A549 (cell line): ENCODE measurements at regions not wholly inside any gene's neighbourhood (a gene's known extent, or its start where the extent isn't known, plus 50 kb on each side); places are given as distances from the start of the nearest gene placed in this dataset.
A peak's percentile ranks its signal among the peaks of the same experiment; 100 is the strongest.

Experiments
- ATAC-seq, 2 experiments: fragments of 200-7000 bp in 1 of 2; fragments of >200 bp in 1 of 2; cut with Nextera tagmentation in 1 of 2; cut with Tn5 transposase in 1 of 2; 3 replicates each; pipeline versions ENCODE4 v1.8.0 to v1.9.1; 2018 to 2020; ENCODE audit warnings: mild to moderate bottlenecking in 1 of 2, moderate library complexity in 1 of 2
- CTCF ChIA-PET: fragments of 300-600 bp; sonication (Branson Sonifier 250); formaldehyde crosslinking; extraction: SDS; loops from one replicate; lab custom pipeline; 2021; ENCODE audit warnings: antibody characterized with exemption, inconsistent platforms; lab: Yijun Ruan, JAX
- POLR2A ChIA-PET: fragments of 350-600 bp; formaldehyde crosslinking; extraction: SDS; loops from one replicate; lab custom pipeline; 2021; ENCODE audit warnings: antibody characterized with exemption, inconsistent platforms; lab: Yijun Ruan, JAX
- DNase-seq, 2 experiments: peaks; one replicate each; pipeline versions ENCODE4 v3.0.0 to v3.0.0-alpha.2; 2011 to 2016; ENCODE audit warnings: low read depth in 1 of 2, low spot score in 1 of 2
- FAIRE-seq: peaks from 2 replicates; lab custom pipeline; 2011; peaks lifted over from hg19 to GRCh38; lab: Jason Lieb, UNC
- H3K27ac ChIP-seq, 2 experiments: fragments of >200 bp; sonication (Bioruptor Twin); formaldehyde crosslinking; 3 replicates each; pipeline ENCODE4 v1.5.1; 2016 to 2017
- H3K4me1 ChIP-seq: fragments of >200 bp; sonication (Bioruptor Twin); formaldehyde crosslinking; 3 replicates; pipeline ENCODE4 v1.6.1; 2016
- H3K4me2 ChIP-seq: fragments of >200 bp; sonication (Bioruptor Twin); formaldehyde crosslinking; 3 replicates; pipeline ENCODE4 v1.6.1; 2016
- H3K4me3 ChIP-seq: fragments of >200 bp; sonication (Bioruptor Twin); formaldehyde crosslinking; 3 replicates; pipeline ENCODE4 v1.5.1; 2016
- H3K9me3 ChIP-seq: fragments of >200 bp; sonication (Bioruptor Twin); formaldehyde crosslinking; 3 replicates; pipeline ENCODE4 v1.6.1; 2016
- BHLHE40 ChIP-seq: IDR thresholded peaks from 2 replicates; pipeline ENCODE4 v1.6.1; 2012; ENCODE audit warnings: low read depth, low read length, inconsistent platforms
- EHMT2 ChIP-seq: fragments of 200-600 bp; sonication (generic); IDR thresholded peaks from 2 replicates; pipeline ENCODE4 v1.6.1; 2016; ENCODE audit warnings: antibody characterized with exemption, low read depth, mild to moderate bottlenecking, moderate library complexity
- EP300 ChIP-seq, 2 experiments: fragments of >200 bp; sonication (Bioruptor Twin); formaldehyde crosslinking; IDR thresholded peaks; 2 replicates in 1 of 2; 3 replicates in 1 of 2; pipeline ENCODE4 v1.6.1; 2016 to 2017
- FOSB ChIP-seq: fragments of 250-450 bp; sonication (Bioruptor Pico); IDR thresholded peaks from 2 replicates; pipeline ENCODE4 v1.5.0; 2020; ENCODE audit warnings: mild to moderate bottlenecking, moderate library complexity
- FOSL2 ChIP-seq, 2 experiments: fragments of 450-650 bp in 1 of 2; fragments of >200 bp in 1 of 2; sonication (Bioruptor Twin) in 1 of 2; formaldehyde crosslinking; IDR thresholded peaks; 2 replicates each; pipeline versions ENCODE4 v1.5.0 to v1.6.1; 2016 to 2020; ENCODE audit warnings: mild to moderate bottlenecking in 1 of 2, moderate library complexity in 1 of 2
- HDAC2 ChIP-seq: fragments of 200-600 bp; sonication (generic); IDR thresholded peaks from 2 replicates; pipeline ENCODE4 v1.6.1; 2016
- HEYL ChIP-seq: fragments of 250-450 bp; sonication (Bioruptor Pico); IDR thresholded peaks from 2 replicates; pipeline ENCODE4 v1.8.0; 2021; ENCODE audit warnings: mild to moderate bottlenecking, moderate library complexity
- JUN ChIP-seq, 2 experiments: fragments of >200 bp; sonication (Bioruptor Twin); formaldehyde crosslinking; IDR thresholded peaks; 2 replicates in 1 of 2; 3 replicates in 1 of 2; pipeline ENCODE4 v1.6.1; 2016 to 2017
- JUNB ChIP-seq: fragments of >200 bp; sonication (Bioruptor Twin); formaldehyde crosslinking; IDR thresholded peaks from 2 replicates; pipeline ENCODE4 v1.6.1; 2016
- KDM1A ChIP-seq: fragments of 200-600 bp; sonication (generic); IDR thresholded peaks from 2 replicates; pipeline ENCODE4 v1.6.1; 2016; ENCODE audit warnings: low read depth, mild to moderate bottlenecking
- KDM5A ChIP-seq: fragments of 200-600 bp; sonication (generic); IDR thresholded peaks from 2 replicates; pipeline ENCODE4 v1.6.1; 2016; ENCODE audit warnings: antibody characterized with exemption, mild to moderate bottlenecking
- MAZ ChIP-seq: fragments of 150-350 bp; IDR thresholded peaks from 2 replicates; pipeline ENCODE4 v1.6.1; 2014; ENCODE audit warnings: antibody characterized with exemption, low read depth, low read length, borderline replicate concordance
- NFE2L2 ChIP-seq: fragments of 150-350 bp; conservative IDR thresholded peaks from 2 replicates; pipeline ENCODE4 v1.6.1; 2014; ENCODE audit warnings: low read length
- NPAS2 ChIP-seq: fragments of 250-450 bp; sonication (Bioruptor Pico); IDR thresholded peaks from 2 replicates; pipeline ENCODE4 v1.8.0; 2022; ENCODE audit warnings: mild to moderate bottlenecking, moderate library complexity, borderline replicate concordance
- NR3C1 ChIP-seq: fragments of >200 bp; sonication (Bioruptor Twin); formaldehyde crosslinking; IDR thresholded peaks from 3 replicates; pipeline ENCODE4 v1.6.1; 2017
- PHF8 ChIP-seq: fragments of 200-600 bp; sonication (generic); IDR thresholded peaks from 2 replicates; pipeline ENCODE4 v1.6.1; 2016; ENCODE audit warnings: low read depth, mild to moderate bottlenecking, antibody characterized with exemption, moderate library complexity, borderline replicate concordance
- POLR2A ChIP-seq: IDR thresholded peaks from 2 replicates; pipeline ENCODE4 v1.6.1; 2012; ENCODE audit warnings: mild to moderate bottlenecking, low read length
- RARB ChIP-seq: fragments of 250-450 bp; sonication (Bioruptor Pico); IDR thresholded peaks from 2 replicates; pipeline ENCODE4 v1.8.0; 2021; ENCODE audit warnings: mild to moderate bottlenecking, moderate library complexity
- RCOR1 ChIP-seq: fragments of 150-350 bp; IDR thresholded peaks from 2 replicates; pipeline ENCODE4 v1.6.1; 2014; ENCODE audit warnings: antibody characterized with exemption, low read length, low read depth
- SMC3 ChIP-seq: fragments of >200 bp; sonication (Bioruptor Twin); formaldehyde crosslinking; IDR thresholded peaks from 3 replicates; pipeline ENCODE4 v1.6.1; 2018; ENCODE audit warnings: inconsistent platforms
- SREBF2 ChIP-seq: fragments of 450-650 bp; IDR thresholded peaks from 2 replicates; pipeline ENCODE4 v1.6.1; 2014; ENCODE audit warnings: mild to moderate bottlenecking, moderate library complexity
- ZC3H11A ChIP-seq: fragments of 450-650 bp; IDR thresholded peaks from 2 replicates; pipeline ENCODE4 v1.6.1; 2014; ENCODE audit warnings: antibody characterized with exemption, mild to moderate bottlenecking
- ZFP36 ChIP-seq: fragments of 450-650 bp; IDR thresholded peaks from 2 replicates; pipeline ENCODE4 v1.6.1; 2014; ENCODE audit warnings: borderline replicate concordance; ENCODE audit not compliant: partially characterized antibody
- WGBS: methylation state at CpG from one replicate; pipeline ENCODE4 v1.1.6; 2017; ENCODE audit errors: missing lambda C conversion rate; 5-methylcytosine and 5-hydroxymethylcytosine counted together
- TF ChIP-seq, protein P1 (sequence below): fragments of 150-350 bp; IDR thresholded peaks from 2 replicates; pipeline ENCODE4 v1.6.1; 2014; ENCODE audit warnings: low read depth, mild to moderate bottlenecking, low read length
- TF ChIP-seq, protein P2 (sequence below): IDR thresholded peaks from 2 replicates; pipeline ENCODE4 v1.6.1; 2012
- TF ChIP-seq, protein P3 (sequence below): fragments of 450-650 bp; IDR thresholded peaks from 2 replicates; pipeline ENCODE4 v1.6.1; 2014; ENCODE audit warnings: antibody characterized with exemption
- TF ChIP-seq, protein P4 (sequence below): IDR thresholded peaks from 2 replicates; pipeline ENCODE4 v1.6.1; 2012

DNA sequence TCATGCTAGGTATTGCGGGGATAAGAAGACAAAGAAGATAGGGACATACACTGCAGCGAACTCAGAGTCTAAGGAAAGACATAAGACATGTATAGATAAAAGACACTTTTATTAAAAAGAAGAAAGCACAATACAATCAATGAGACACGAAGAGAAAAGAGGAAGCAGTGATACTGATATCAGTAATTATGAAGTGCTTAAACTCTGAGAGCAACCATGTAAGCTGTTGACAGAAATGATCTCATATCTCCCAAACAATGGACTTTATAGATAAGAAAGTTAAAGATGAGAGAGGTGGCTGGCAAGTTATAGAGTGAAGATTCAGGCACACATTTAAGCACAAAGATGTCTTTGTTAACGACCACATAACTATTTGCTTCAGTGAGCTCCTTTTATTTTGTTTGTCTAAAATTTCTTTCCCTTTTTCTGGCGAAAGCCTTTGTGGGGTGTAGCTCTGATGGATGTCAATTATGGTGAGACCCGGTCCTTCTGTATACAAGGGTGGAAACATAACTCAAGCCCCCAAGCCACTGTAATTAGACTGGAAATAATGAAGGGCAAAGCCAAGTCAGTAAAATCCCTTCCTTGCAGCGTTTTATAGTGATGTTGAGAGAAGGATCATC lies 818.0 kb upstream of the SLC10A2 start:
- no peak for DNase-seq
- ChIA-PET CTCF (interaction anchor here (0.9 kb wide), 1 partner anchor 687 kb away, joined by 4 read pairs; no protein-coding TSS in a partner anchor), POLR2A (no interaction called here)
- H3K27ac ChIP-seq: no peak overlapping the region
- WGBS: 15% methylated on average over 7 of the region's 7 CpGs
- no peaks in the 10 kb centered on the region for H3K4me1 ChIP-seq
- no peak overlapping the region for H3K4me2 ChIP-seq
- FAIRE-seq: no peak
- TF ChIP-seq HEYL: no peak
- TF ChIP-seq EHMT2: no peak
- TF ChIP-seq EP300 (IDR thresholded peaks at IDR 0.05): no peak
- TF ChIP-seq RARB (CRISPR knock-in tag): no peak
- no peak for TF ChIP-seq NR3C1
- no peak for TF ChIP-seq HDAC2
- no peak for TF ChIP-seq KDM5A
- TF ChIP-seq, protein P1, sequence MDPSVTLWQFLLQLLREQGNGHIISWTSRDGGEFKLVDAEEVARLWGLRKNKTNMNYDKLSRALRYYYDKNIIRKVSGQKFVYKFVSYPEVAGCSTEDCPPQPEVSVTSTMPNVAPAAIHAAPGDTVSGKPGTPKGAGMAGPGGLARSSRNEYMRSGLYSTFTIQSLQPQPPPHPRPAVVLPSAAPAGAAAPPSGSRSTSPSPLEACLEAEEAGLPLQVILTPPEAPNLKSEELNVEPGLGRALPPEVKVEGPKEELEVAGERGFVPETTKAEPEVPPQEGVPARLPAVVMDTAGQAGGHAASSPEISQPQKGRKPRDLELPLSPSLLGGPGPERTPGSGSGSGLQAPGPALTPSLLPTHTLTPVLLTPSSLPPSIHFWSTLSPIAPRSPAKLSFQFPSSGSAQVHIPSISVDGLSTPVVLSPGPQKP: no peak
- TF ChIP-seq ZC3H11A: no peak
- no peak for TF ChIP-seq FOSB (CRISPR knock-in tag)
- TF ChIP-seq RCOR1: no peak
- TF ChIP-seq SMC3: no peak
- H3K4me3 ChIP-seq: no peak overlapping the region
- ATAC-seq: no peak
- no peaks in the 10 kb centered on the region for H3K9me3 ChIP-seq

DNA sequence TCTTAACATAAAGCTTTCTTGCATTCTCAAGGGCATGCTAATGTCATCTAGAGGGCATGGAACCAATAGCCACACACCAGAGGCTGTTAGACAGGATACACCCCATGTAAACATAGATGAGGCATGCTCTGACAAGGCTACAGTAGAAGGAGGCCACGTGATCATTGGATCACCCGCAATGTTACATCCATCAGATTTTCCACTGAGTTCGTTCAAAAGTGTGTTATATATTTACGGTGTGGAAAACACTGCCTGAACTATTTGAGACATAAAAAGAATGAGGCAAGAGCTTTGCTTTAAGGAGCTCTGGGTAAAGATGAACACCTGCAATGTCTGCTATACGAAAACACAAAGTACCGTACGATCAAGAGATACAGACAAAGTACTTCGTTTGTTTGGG lies 817.5 kb upstream of the SLC10A2 start:
- H3K4me3 ChIP-seq: no peak overlapping the region
- no peaks in the 10 kb centered on the region for H3K4me1 ChIP-seq
- H3K4me2 ChIP-seq: peak overlapping the region; percentile 60; the same call in 2 of the 3 replicates
- no peak; a peak in 2 of 6 replicates for ATAC-seq
- POLR2A ChIA-PET: no interaction called here
- CTCF ChIA-PET: interaction anchor here (0.6 kb wide), 1 partner anchor 69 kb away, joined by 3 read pairs; no protein-coding TSS in a partner anchor
- no peak for DNase-seq
- no peaks in the 10 kb centered on the region for H3K9me3 ChIP-seq
- 63% methylated on average over 8 of the region's 8 CpGs for WGBS
- no peak overlapping the region for H3K27ac ChIP-seq
- TF ChIP-seq, protein P2, sequence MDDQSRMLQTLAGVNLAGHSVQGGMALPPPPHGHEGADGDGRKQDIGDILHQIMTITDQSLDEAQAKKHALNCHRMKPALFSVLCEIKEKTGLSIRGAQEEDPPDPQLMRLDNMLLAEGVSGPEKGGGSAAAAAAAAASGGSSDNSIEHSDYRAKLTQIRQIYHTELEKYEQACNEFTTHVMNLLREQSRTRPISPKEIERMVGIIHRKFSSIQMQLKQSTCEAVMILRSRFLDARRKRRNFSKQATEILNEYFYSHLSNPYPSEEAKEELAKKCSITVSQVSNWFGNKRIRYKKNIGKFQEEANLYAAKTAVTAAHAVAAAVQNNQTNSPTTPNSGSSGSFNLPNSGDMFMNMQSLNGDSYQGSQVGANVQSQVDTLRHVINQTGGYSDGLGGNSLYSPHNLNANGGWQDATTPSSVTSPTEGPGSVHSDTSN: no peak
- TF ChIP-seq EHMT2 (no peak), MAZ (no peak), ZFP36 (no peak), FOSB (CRISPR knock-in tag) (no peak), NFE2L2 (no peak), HEYL (no peak), FOSL2 (IDR thresholded peaks at IDR 0.05) (no peak), FOSL2 (CRISPR knock-in tag; IDR thresholded peaks at IDR 0.05) (no peak), KDM1A (no peak), SREBF2 (no peak), JUN (IDR thresholded peaks at IDR 0.05) (no peak), JUNB (no peak), BHLHE40 (no peak), POLR2A (no peak), PHF8 (no peak), NR3C1 (no peak), NPAS2 (CRISPR knock-in tag) (no peak)
- TF ChIP-seq, protein P3, sequence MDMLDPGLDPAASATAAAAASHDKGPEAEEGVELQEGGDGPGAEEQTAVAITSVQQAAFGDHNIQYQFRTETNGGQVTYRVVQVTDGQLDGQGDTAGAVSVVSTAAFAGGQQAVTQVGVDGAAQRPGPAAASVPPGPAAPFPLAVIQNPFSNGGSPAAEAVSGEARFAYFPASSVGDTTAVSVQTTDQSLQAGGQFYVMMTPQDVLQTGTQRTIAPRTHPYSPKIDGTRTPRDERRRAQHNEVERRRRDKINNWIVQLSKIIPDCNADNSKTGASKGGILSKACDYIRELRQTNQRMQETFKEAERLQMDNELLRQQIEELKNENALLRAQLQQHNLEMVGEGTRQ: no peak
- TF ChIP-seq, protein P4, sequence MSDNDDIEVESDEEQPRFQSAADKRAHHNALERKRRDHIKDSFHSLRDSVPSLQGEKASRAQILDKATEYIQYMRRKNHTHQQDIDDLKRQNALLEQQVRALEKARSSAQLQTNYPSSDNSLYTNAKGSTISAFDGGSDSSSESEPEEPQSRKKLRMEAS: no peak
- FAIRE-seq: no peak
